Body of pancreas (tissue), 4 donors: ENCODE measurements at regions not wholly inside any gene's neighbourhood (a gene's known extent, or its start where the extent isn't known, plus 50 kb on each side); places are given as distances from the start of the nearest gene placed in this dataset.

Experiments
- ATAC-seq: fragments of 150-250 bp; one replicate; pipeline ENCODE4 v1.9.1; 2016
- DNase-seq, 4 donors: peaks; one replicate each; pipeline ENCODE4 v3.0.0-alpha.2; 2019
- H3K27ac ChIP-seq, 4 donors: fragments of 200-600 bp; sonication (generic); 1 replicate in 3 of 4; 2 replicates in 1 of 4; pipeline versions ENCODE4 v1.5.1 to v1.6.1; 2016 to 2019; ENCODE audit warnings: mild to moderate bottlenecking in 1 of 4, mixed read lengths in 1 of 4, moderate library complexity in 1 of 4
- H3K27me3 ChIP-seq, 2 donors: fragments of 200-600 bp; sonication (generic); one replicate each; pipeline ENCODE4 v1.6.0; 2016; ENCODE audit warnings: mild to moderate bottlenecking in 1 of 2
- H3K36me3 ChIP-seq, 2 donors: fragments of 200-600 bp; sonication (generic); replicated peaks in 1 of 2; 2 replicates each; pipeline ENCODE4 v1.5.1; 2016; ENCODE audit warnings: low read depth in 2 of 2; ENCODE audit not compliant: insufficient read depth in 1 of 2
- H3K4me1 ChIP-seq: fragments of 200-600 bp; sonication (generic); one replicate; pipeline ENCODE4 v1.6.0; 2016
- H3K4me3 ChIP-seq, 2 donors: fragments of 200-600 bp; sonication (generic); 1 replicate in 1 of 2; 2 replicates in 1 of 2; pipeline ENCODE4 v1.5.1; 2016 to 2019
- H3K9me3 ChIP-seq, 3 donors: fragments of 200-600 bp; sonication (generic); 1 replicate in 2 of 3; 2 replicates in 1 of 3; pipeline ENCODE4 v1.5.1; 2016
- POLR2A ChIP-seq, 3 donors: fragments of 450-650 bp; IDR thresholded peaks; one replicate each; pipeline ENCODE4 v1.6.1; 2016; ENCODE audit warnings: antibody characterized with exemption in 3 of 3, mild to moderate bottlenecking in 2 of 3
- WGBS, 2 donors: methylation state at CpG; one replicate each; pipeline ENCODE4 v1.1.5; 2017; 5-methylcytosine and 5-hydroxymethylcytosine counted together
- intact Hi-C: fragments of 100-400 bp; cut with DNase I; formaldehyde crosslinking; loops from one replicate; pipeline ENCODE4 v1.15.1; 2023
- TF ChIP-seq, protein P1 (sequence below), 7 experiments: fragments of 450-650 bp in 4 of 7; fragments of 200-600 bp in 3 of 7; sonication (generic) in 3 of 7; IDR thresholded peaks; one replicate each; pipeline ENCODE4 v1.5.1; 2016 to 2019; ENCODE audit warnings: antibody characterized with exemption in 7 of 7

DNA sequence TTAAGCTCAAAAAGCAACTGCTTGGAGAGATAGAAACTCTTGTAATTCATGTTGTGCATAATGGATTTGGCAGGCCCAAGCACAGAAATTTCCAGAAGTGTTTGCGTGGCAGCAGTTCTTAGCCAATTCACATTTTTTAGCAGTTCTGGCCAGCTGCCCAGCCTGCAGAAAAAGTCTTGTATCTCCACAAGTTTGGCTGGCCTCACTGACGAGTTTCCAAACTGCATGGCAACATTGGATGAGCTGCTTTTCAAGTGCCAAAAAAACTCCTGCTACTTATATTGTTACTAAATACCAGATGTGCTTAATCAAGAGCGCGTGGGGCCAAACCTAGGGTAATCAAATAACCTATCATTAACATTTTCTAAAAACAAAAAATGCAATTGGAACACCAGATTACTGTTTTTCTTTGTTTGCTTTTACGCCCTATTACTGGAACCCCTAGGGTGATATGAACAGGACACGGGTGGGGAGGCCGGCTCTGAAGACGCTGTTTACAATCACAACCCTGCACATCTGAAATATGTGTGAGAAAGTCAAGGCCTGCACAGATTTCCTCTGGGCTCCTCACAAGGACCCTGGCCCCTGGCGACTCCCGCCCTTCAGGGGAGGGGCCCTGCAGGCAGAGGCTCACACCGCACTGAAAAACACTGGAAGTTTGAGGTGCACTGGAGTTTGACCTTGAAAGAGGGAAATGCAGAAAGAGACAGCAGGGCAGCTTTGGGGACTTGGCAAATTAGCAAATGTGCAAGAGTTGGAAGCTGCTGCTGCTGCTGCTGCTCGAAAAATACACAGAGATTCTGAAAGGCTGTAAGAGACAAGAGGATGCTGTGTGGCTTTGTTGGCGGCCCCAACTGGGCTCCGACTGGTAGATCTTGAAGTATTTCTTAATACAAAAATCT is 55.2 kb upstream of the TARBP1 start:
- ATAC-seq: no peak
- Histone ChIP-seq H3K36me3 (no peaks in the 10 kb centered on the region), H3K9me3 (no peaks in the 10 kb centered on the region), H3K4me1 (peaks cover 98% of the 10 kb centered on the region), H3K27ac (peak overlapping the region; percentile 90 to 99 (median 96)), H3K27me3 (no peaks in the 10 kb centered on the region), H3K4me3 (no peak overlapping the region)
- DNase-seq: peak; percentile 87 to 92 (median 90)
- TF ChIP-seq POLR2A (IDR thresholded peaks at IDR 0.05): no peak
- TF ChIP-seq, protein P1, sequence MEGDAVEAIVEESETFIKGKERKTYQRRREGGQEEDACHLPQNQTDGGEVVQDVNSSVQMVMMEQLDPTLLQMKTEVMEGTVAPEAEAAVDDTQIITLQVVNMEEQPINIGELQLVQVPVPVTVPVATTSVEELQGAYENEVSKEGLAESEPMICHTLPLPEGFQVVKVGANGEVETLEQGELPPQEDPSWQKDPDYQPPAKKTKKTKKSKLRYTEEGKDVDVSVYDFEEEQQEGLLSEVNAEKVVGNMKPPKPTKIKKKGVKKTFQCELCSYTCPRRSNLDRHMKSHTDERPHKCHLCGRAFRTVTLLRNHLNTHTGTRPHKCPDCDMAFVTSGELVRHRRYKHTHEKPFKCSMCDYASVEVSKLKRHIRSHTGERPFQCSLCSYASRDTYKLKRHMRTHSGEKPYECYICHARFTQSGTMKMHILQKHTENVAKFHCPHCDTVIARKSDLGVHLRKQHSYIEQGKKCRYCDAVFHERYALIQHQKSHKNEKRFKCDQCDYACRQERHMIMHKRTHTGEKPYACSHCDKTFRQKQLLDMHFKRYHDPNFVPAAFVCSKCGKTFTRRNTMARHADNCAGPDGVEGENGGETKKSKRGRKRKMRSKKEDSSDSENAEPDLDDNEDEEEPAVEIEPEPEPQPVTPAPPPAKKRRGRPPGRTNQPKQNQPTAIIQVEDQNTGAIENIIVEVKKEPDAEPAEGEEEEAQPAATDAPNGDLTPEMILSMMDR (IDR thresholded peaks at IDR 0.05): peak in 1 of 7 experiments; percentile 4
- intact Hi-C loops: no loop called here
- WGBS, 2 donors: 21 to 29% methylated on average over 14 of the region's 14 CpGs

DNA sequence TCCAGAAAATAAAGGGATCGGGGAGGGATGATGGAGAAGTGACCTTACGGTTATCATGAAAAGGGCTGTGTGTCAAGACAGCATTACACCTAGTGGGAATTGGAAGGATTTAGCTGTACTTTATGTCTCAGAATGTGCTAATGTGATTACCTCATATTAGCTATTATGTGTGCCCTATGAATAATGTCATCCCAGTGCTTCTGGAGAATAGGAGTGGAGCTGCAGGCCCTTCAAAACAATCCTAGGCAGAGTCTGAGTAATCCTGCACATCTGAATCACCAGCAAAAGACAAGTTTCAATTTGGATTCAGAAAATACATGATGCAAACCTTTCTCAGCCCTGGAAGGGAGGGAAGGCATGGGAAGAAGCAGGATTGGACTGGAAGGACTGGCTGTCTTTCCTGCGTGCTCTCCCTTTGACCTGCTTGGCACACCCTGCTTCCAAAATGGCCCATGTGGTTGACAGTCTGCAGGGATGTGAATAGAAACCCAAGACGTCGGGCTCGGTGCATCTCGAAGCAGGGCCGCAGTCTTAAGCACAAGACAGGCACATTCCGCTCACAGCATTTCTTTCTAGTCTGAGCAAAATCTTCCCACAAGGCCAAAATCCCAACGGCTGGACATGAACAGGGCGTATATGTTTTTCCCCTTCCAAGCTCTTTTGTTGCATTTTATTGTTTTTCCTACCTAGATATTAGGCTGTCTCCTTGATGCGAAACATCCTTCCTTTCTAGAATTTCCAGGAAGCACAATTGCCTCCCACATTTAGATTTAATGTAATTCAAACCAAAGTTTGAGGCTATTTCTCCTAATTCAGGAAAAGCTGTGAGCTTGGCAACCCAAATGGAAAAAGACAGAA is 54.3 kb upstream of the TARBP1 start:
- no peak overlapping the region for H3K4me3 ChIP-seq
- 80 to 83% methylated on average over 12 of the region's 12 CpGs for WGBS, 2 donors
- no peaks in the 10 kb centered on the region for H3K36me3 ChIP-seq
- TF ChIP-seq, protein P1 (IDR thresholded peaks at IDR 0.05): no peak
- no peak for TF ChIP-seq POLR2A (IDR thresholded peaks at IDR 0.05)
- peak overlapping the region; percentile 90 to 99 (median 96) for H3K27ac ChIP-seq
- ATAC-seq (peak; percentile 31), DNase-seq (peak; percentile 32 to 45 (median 40))
- no peaks in the 10 kb centered on the region for H3K9me3 ChIP-seq
- H3K27me3 ChIP-seq: no peaks in the 10 kb centered on the region
- peaks cover 98% of the 10 kb centered on the region for H3K4me1 ChIP-seq
- intact Hi-C loops: no loop called here

DNA sequence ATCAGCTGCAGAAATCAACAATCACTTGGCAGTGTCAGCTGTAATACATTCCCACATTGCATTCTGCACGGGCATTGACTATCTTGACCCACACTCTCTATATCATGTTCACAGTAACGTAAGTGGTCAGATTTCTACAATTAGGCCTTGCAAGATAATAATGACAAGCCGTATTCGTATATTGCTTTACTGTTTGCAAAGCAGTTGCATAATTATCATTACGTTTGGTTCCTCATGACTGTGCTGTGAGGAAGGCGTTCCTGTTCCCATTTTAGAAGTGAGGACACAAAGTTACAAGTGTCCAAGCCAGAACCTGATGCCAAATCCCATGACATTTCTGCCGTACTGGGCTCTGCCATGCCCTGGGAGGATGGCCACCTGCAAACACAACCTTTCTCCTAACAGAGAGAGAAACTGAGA is 53.5 kb upstream of the TARBP1 start:
- TF ChIP-seq, protein P1 (IDR thresholded peaks at IDR 0.05): no peak
- peak in 2 of 3 donors; percentile 39 to 62 for TF ChIP-seq POLR2A (IDR thresholded peaks at IDR 0.05)
- 7 to 18% methylated on average over 7 of the region's 7 CpGs for WGBS, 2 donors
- DNase-seq (peak; percentile 83 to 94 (median 91)), ATAC-seq (peak; percentile 74)
- H3K27me3 ChIP-seq: no peaks in the 10 kb centered on the region
- no peaks in the 10 kb centered on the region for H3K36me3 ChIP-seq
- peak overlapping the region; percentile 90 to 99 (median 96) for H3K27ac ChIP-seq
- peaks cover 95% of the 10 kb centered on the region for H3K4me1 ChIP-seq
- intact Hi-C loops: no loop called here
- no peak overlapping the region for H3K4me3 ChIP-seq
- no peaks in the 10 kb centered on the region for H3K9me3 ChIP-seq

- 26 to 27% methylated on average over 11 to 19 of the region's 20 CpGs for WGBS, 2 donors
- peak; percentile 71 to 78 (median 74) for DNase-seq
- peak; percentile 30 for ATAC-seq
Observed at GRCh38 chr1:234531151-234531635, 52.2 kb upstream of the TARBP1 start.

More at GRCh38 chr1:234531151-234531635, 52.2 kb upstream of the TARBP1 start:
- TF ChIP-seq, protein P1 (IDR thresholded peaks at IDR 0.05): no peak
- peak in 2 of 3 donors; percentile 83 to 93 for TF ChIP-seq POLR2A (IDR thresholded peaks at IDR 0.05)
- H3K27me3 ChIP-seq: no peaks in the 10 kb centered on the region
- no peak overlapping the region for H3K4me3 ChIP-seq
- intact Hi-C loops: no loop called here
- H3K36me3 ChIP-seq: no peaks in the 10 kb centered on the region
- H3K4me1 ChIP-seq: peaks cover 82% of the 10 kb centered on the region
- no peaks in the 10 kb centered on the region for H3K9me3 ChIP-seq
- peak overlapping the region; percentile 90 to 99 (median 96) for H3K27ac ChIP-seq
